ENCODE measurements at regions not wholly inside any gene's neighbourhood (a gene's known extent, or its start where the extent isn't known, plus 50 kb on each side); places are given as distances from the start of the nearest gene placed in this dataset.
"Not testable (repeated sequence)": the region's sequence is repeated elsewhere in the genome, so short reads cannot be mapped to it uniquely, and the experiment has no call there.

DNA sequence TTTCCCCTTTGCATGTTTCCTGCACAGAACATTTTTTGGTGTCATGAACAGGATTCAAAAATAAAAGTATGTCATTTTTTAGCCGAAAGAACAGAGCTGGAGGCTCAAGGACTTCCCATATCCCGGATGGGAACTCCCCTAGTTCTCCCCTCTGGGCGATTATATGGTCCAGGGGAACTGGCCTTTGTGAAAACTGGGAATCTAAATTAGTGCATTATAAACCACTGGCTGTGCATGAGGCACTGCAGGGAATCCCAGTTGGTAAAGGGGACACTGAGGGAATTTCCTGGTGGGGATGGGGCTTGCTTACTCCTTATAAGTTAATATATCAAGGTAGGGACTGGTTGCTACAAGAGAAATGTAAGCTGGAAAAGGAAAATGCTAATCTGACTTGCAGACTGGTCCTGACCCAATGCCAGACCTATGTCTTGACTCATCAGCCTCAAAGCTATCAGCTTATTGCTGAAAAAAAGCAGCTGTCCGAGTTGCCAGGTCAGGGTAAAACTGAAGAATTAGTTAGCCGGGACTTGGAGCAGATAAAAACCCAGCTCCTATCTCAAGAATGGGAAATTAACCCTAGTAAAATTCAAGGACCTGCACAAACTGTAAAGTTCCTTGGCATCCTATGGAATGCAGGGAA, 122.6 kb downstream of the FCRL5 start:
- H3K9me3 Mint-ChIP-seq: no peaks in the 10 kb centered on the region
- intact Hi-C loops (cut with DNase I, micrococcal nuclease): no loop called here
- Histone ChIP-seq H3K36me3 (ENCODE audit: insufficient read depth, low read length) (no peaks in the 10 kb centered on the region), H3K4me3 (ENCODE audit: low read length) (no peak overlapping the region), H3K27me3 (ENCODE audit: control insufficient read depth in 1 of 2, insufficient read depth in 2 of 2, low read length in 2 of 2) (peaks cover 0 to 4% of the 10 kb centered on the region in 2 experiments), H3K9me3 (ENCODE audit: control insufficient read depth in 1 of 2, insufficient read depth in 1 of 2, low read length in 2 of 2) (no peaks in the 10 kb centered on the region), H3K4me1 (ENCODE audit: insufficient read depth, low read length) (no peaks in the 10 kb centered on the region), H3K27ac (ENCODE audit: low read depth in 1 of 2, low read length in 2 of 2) (no peak overlapping the region)
- POLR2A ChIA-PET: no interaction called here
- DNase-seq (no peak), ATAC-seq (ENCODE audit: poor library complexity) (no peak)
- TF ChIP-seq, protein P1, sequence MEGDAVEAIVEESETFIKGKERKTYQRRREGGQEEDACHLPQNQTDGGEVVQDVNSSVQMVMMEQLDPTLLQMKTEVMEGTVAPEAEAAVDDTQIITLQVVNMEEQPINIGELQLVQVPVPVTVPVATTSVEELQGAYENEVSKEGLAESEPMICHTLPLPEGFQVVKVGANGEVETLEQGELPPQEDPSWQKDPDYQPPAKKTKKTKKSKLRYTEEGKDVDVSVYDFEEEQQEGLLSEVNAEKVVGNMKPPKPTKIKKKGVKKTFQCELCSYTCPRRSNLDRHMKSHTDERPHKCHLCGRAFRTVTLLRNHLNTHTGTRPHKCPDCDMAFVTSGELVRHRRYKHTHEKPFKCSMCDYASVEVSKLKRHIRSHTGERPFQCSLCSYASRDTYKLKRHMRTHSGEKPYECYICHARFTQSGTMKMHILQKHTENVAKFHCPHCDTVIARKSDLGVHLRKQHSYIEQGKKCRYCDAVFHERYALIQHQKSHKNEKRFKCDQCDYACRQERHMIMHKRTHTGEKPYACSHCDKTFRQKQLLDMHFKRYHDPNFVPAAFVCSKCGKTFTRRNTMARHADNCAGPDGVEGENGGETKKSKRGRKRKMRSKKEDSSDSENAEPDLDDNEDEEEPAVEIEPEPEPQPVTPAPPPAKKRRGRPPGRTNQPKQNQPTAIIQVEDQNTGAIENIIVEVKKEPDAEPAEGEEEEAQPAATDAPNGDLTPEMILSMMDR (IDR thresholded peaks at IDR 0.05): no peak
- peaks cover 18% of the 10 kb centered on the region for H3K27me3 Mint-ChIP-seq
- CTCF ChIA-PET: interaction anchor here (0.9 to 1.6 kb wide), 2 partner anchors 9 to 15 kb away, joined by 4 read pairs; no protein-coding TSS in a partner anchor
- H3K27ac Mint-ChIP-seq: no peak overlapping the region
- no peaks in the 10 kb centered on the region for H3K36me3 Mint-ChIP-seq (ENCODE audit: low read depth)
- H3K4me1 Mint-ChIP-seq (ENCODE audit: low read depth): no peaks in the 10 kb centered on the region
- H3K4me3 Mint-ChIP-seq: no peak overlapping the region

DNA sequence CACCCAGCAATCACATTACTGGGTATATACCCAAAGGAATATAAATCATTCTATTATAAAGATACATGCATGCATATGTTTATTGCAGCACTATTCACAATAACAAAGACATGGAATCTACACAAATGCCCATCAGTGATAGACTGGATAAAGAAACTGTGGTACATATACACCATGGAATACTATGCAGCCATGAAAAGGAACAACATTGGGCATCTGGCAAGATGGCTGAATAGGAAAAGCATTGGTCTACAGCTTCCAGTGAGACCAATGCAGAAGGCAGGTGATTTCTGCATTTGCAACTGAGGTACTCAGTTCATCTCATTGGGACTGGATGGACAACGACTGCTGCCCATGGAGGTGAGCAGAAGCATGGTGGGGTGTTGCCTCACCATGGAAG, 128.6 kb downstream of the FCRL5 start:
- intact Hi-C loops (cut with DNase I, micrococcal nuclease); H3K9me3 ChIP-seq (ENCODE audit: control insufficient read depth in 1 of 2, insufficient read depth in 1 of 2, low read length in 2 of 2); H3K36me3 ChIP-seq (ENCODE audit: insufficient read depth, low read length); H3K4me3 Mint-ChIP-seq; H3K9me3 Mint-ChIP-seq; CTCF ChIA-PET; H3K4me3 ChIP-seq (ENCODE audit: low read length); H3K27ac ChIP-seq (ENCODE audit: low read depth in 1 of 2, low read length in 2 of 2); H3K4me1 Mint-ChIP-seq (ENCODE audit: low read depth); ATAC-seq (ENCODE audit: poor library complexity); POLR2A ChIA-PET; H3K36me3 Mint-ChIP-seq (ENCODE audit: low read depth); DNase-seq; H3K27ac Mint-ChIP-seq; H3K4me1 ChIP-seq (ENCODE audit: insufficient read depth, low read length); H3K27me3 Mint-ChIP-seq; H3K27me3 ChIP-seq (ENCODE audit: control insufficient read depth in 1 of 2, insufficient read depth in 2 of 2, low read length in 2 of 2): not testable (repeated sequence)

DNA sequence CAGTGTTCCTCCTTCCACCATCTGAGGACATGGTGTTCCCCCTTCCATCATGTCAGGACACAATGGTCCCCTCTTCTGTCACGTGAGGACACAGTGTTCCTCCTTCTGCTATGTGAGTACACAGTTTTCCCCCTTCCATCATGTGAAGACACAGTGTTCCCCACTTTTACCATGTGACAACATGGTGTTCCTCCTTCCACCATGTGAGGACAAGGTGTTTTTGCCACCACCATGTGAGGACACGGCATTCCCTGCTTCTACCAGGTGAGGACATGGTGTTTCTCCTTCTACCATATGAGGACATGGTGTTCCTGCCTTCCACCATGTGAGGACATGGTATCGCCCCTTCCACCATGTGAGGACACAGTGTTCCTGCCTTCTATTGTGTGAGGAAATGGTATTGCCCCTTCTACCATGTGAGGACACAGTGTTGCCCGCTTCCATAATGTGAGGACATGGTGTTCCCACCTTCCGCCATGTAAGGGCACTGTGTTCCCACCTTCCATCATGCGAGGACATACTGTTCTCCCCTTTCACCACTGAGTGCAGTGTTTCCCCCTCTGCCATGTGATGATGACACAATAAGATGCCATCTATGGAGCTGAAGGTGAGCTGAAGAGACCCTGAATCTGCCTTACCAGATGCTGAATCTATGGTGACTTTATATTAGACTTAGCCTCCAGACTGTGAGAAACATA, 132.3 kb downstream of the FCRL5 start:
- no peaks in the 10 kb centered on the region for H3K4me1 Mint-ChIP-seq (ENCODE audit: low read depth)
- POLR2A ChIA-PET: no interaction called here
- Histone ChIP-seq H3K36me3 (ENCODE audit: insufficient read depth, low read length) (no peaks in the 10 kb centered on the region), H3K27me3 (ENCODE audit: control insufficient read depth in 1 of 2, insufficient read depth in 2 of 2, low read length in 2 of 2) (peaks cover 0 to 4% of the 10 kb centered on the region in 2 experiments), H3K27ac (ENCODE audit: low read depth in 1 of 2, low read length in 2 of 2) (no peak overlapping the region), H3K9me3 (ENCODE audit: control insufficient read depth in 1 of 2, insufficient read depth in 1 of 2, low read length in 2 of 2) (peaks cover 0 to 3% of the 10 kb centered on the region in 2 experiments), H3K4me1 (ENCODE audit: insufficient read depth, low read length) (no peaks in the 10 kb centered on the region), H3K4me3 (ENCODE audit: low read length) (no peak overlapping the region)
- H3K27me3 Mint-ChIP-seq: peaks cover 13% of the 10 kb centered on the region
- H3K4me3 Mint-ChIP-seq: no peak overlapping the region
- H3K36me3 Mint-ChIP-seq (ENCODE audit: low read depth): no peaks in the 10 kb centered on the region
- H3K9me3 Mint-ChIP-seq: no peaks in the 10 kb centered on the region
- TF ChIP-seq, protein P1 (IDR thresholded peaks at IDR 0.05): no peak
- CTCF ChIA-PET: no interaction called here
- no peak for ATAC-seq (ENCODE audit: poor library complexity)
- intact Hi-C loops (cut with DNase I, micrococcal nuclease): no loop called here
- DNase-seq: no peak
- H3K27ac Mint-ChIP-seq: no peak overlapping the region
